ENCODE measurements at regions not wholly inside any gene's neighbourhood (a gene's known extent, or its start where the extent isn't known, plus 50 kb on each side); places are given as distances from the start of the nearest gene placed in this dataset.

- TF ChIP-seq CTCF (IDR thresholded peaks at IDR 0.05; ENCODE audit: low read length): no peak
- no peak for TF ChIP-seq EZH2 (IDR thresholded peaks at IDR 0.05; ENCODE audit: borderline replicate concordance, low read length)
Measured at GRCh38 chr2:18169121-18169892, 290.8 kb downstream of the KCNS3 start.
